B cell (primary cell): ENCODE measurements at regions not wholly inside any gene's neighbourhood (a gene's known extent, or its start where the extent isn't known, plus 50 kb on each side); places are given as distances from the start of the nearest gene placed in this dataset.
"Not testable (repeated sequence)": the region's sequence is repeated elsewhere in the genome, so short reads cannot be mapped to it uniquely, and the experiment has no call there.

Experiments
- ATAC-seq: fragments of 200-7000 bp; cut with Tn5 transposase; one replicate; pipeline ENCODE4 v1.10.0; 2021; ENCODE audit warnings: low read depth, mild to moderate bottlenecking, moderate number of reproducible peaks, moderate library complexity
- CTCF ChIA-PET: fragments of 350-600 bp; sonication (Branson Sonifier 250); formaldehyde crosslinking; loops from one replicate; lab custom pipeline; 2021; ENCODE audit warnings: antibody characterized with exemption, inconsistent platforms; lab: Charles Lee
- POLR2A ChIA-PET: fragments of 350-600 bp; sonication (Branson Sonifier 250); formaldehyde crosslinking; loops from one replicate; lab custom pipeline; 2021; ENCODE audit warnings: antibody characterized with exemption; lab: Charles Lee
- DNase-seq: peaks from one replicate; pipeline ENCODE4 v3.0.0; 2013
- H2AFZ ChIP-seq: 2 replicates; pipeline ENCODE4 v1.6.1; 2012; ENCODE audit warnings: mild to moderate bottlenecking, low read depth, low read length; ENCODE audit not compliant: insufficient read depth, poor library complexity, severe bottlenecking
- H3K27ac ChIP-seq, 2 donors: 1 replicate in 1 of 2; 2 replicates in 1 of 2; pipeline ENCODE4 v1.5.1; 2012 to 2013; ENCODE audit warnings: low read length in 2 of 2, mild to moderate bottlenecking in 2 of 2, moderate library complexity in 1 of 2
- H3K27me3 ChIP-seq, 4 experiments: fragments of 200-600 bp in 1 of 4; sonication (generic) in 1 of 4; replicated peaks in 1 of 4; 1 replicate in 2 of 4; 2 replicates in 2 of 4; pipeline versions ENCODE4 v1.6.1 to v1.7.0; 2013 to 2016; ENCODE audit warnings: low read length in 3 of 4, mild to moderate bottlenecking in 2 of 4, mixed read lengths in 1 of 4, moderate library complexity in 1 of 4; ENCODE audit not compliant: insufficient read depth in 4 of 4, control insufficient read depth in 3 of 4; ENCODE audit errors: control extremely low read depth in 1 of 4
- H3K36me3 ChIP-seq, 2 experiments: replicated peaks in 1 of 2; 1 replicate in 1 of 2; 2 replicates in 1 of 2; pipeline versions ENCODE4 v1.6.1 to v1.7.1; 2013; ENCODE audit warnings: low read length in 1 of 2; ENCODE audit not compliant: insufficient read depth in 2 of 2, control insufficient read depth in 1 of 2; ENCODE audit errors: control extremely low read depth in 1 of 2, extremely low read depth in 1 of 2
- H3K4me1 ChIP-seq, 2 donors: fragments of 200-600 bp in 1 of 2; sonication (generic) in 1 of 2; 1 replicate in 1 of 2; 2 replicates in 1 of 2; pipeline versions ENCODE4 v1.5.1 to v1.6.1; 2013 to 2017; ENCODE audit warnings: low read length in 2 of 2; ENCODE audit not compliant: control insufficient read depth in 2 of 2, insufficient read depth in 2 of 2
- H3K4me2 ChIP-seq: replicated peaks from 2 replicates; pipeline ENCODE3; 2012; ENCODE audit warnings: mild to moderate bottlenecking, low read depth, low read length; ENCODE audit not compliant: poor library complexity, severe bottlenecking
- H3K4me3 ChIP-seq, 5 experiments: fragments of 200-600 bp in 1 of 5; sonication (generic) in 1 of 5; 1 replicate in 3 of 5; 2 replicates in 2 of 5; pipeline versions ENCODE4 v1.5.1 to v1.7.0; 2011 to 2016; ENCODE audit warnings: low read length in 4 of 5, mild to moderate bottlenecking in 4 of 5, low read depth in 2 of 5, control low read depth in 1 of 5, moderate library complexity in 1 of 5; ENCODE audit not compliant: insufficient read depth in 1 of 5; ENCODE audit errors: control extremely low read depth in 1 of 5, extremely low read depth in 1 of 5
- H3K79me2 ChIP-seq: fragments of 200-600 bp; sonication (generic); one replicate; pipeline ENCODE4 v1.6.0; 2016; ENCODE audit warnings: low read length; ENCODE audit not compliant: control insufficient read depth, insufficient read depth
- H3K9ac ChIP-seq: fragments of 200-600 bp; sonication (generic); 2 replicates; pipeline ENCODE4 v1.6.1; 2017; ENCODE audit warnings: mild to moderate bottlenecking, low read length, moderate library complexity
- H3K9me3 ChIP-seq, 3 donors: one replicate each; pipeline versions ENCODE4 v1.6.1 to v1.7.1; 2013; ENCODE audit warnings: low read length in 2 of 3; ENCODE audit not compliant: control insufficient read depth in 2 of 3, insufficient read depth in 1 of 3; ENCODE audit errors: control extremely low read depth in 1 of 3
- H4K20me1 ChIP-seq: 2 replicates; pipeline ENCODE4 v1.6.0; 2012; ENCODE audit warnings: mild to moderate bottlenecking, low read length; ENCODE audit not compliant: insufficient read depth, control insufficient read depth, poor library complexity, severe bottlenecking
- H3K27ac Mint-ChIP-seq: one replicate; pipeline ENCODE4 v1.8.0; 2021; ENCODE audit warnings: mixed read lengths
- H3K27me3 Mint-ChIP-seq: one replicate; pipeline ENCODE4 v1.8.0; 2021; ENCODE audit warnings: mixed read lengths
- H3K4me1 Mint-ChIP-seq: one replicate; pipeline ENCODE4 v1.8.0; 2021; ENCODE audit warnings: mixed read lengths
- H3K4me3 Mint-ChIP-seq: one replicate; pipeline ENCODE4 v1.8.0; 2021; ENCODE audit warnings: mixed read lengths
- H3K9me3 Mint-ChIP-seq: one replicate; pipeline ENCODE4 v1.8.0; 2022; ENCODE audit warnings: mixed read lengths; ENCODE audit not compliant: insufficient read depth
- EZH2 ChIP-seq: IDR thresholded peaks from 2 replicates; pipeline ENCODE4 v1.6.1; 2012; ENCODE audit warnings: borderline replicate concordance, low read depth, mild to moderate bottlenecking, moderate library complexity, low read length; ENCODE audit not compliant: insufficient read depth, poor library complexity, severe bottlenecking
- WGBS: methylation state at CpG from one replicate; pipeline ENCODE4 v1.1.5; 2013; ENCODE audit warnings: missing lambda C conversion rate; ENCODE audit not compliant: insufficient coverage; 5-methylcytosine and 5-hydroxymethylcytosine counted together
- intact Hi-C: fragments of 100-400 bp; cut with micrococcal nuclease; formaldehyde crosslinking; loops from one replicate; pipeline ENCODE4 v1.10.0; 2022
- TF ChIP-seq, protein P1 (sequence below): fragments of 200-600 bp; IDR thresholded peaks from one replicate; pipeline ENCODE4 v1.8.0; 2022; ENCODE audit warnings: antibody characterized with exemption, mild to moderate bottlenecking

DNA sequence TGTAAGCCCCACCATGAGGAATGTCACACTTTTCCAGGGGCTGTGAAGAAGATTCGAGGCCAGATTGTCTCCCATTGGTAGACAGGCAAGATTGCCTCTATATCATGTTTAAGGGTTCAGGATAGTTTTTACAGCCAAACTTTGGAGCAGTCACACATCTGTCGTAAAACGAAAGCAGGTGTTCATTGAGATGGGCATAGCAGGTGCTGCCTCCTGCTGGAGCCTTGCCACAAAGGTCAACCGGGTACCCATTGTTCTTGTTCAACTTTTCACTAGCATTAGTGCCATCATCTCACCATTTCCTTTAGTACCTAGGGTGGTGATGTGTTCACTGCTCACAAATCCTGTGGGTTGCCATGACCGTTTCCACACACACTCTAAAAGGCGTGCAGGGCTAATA is 198.3 kb downstream of the HTR1B start:
- Mint-ChIP-seq H3K4me3 (no peak overlapping the region), H3K4me1 (no peaks in the 10 kb centered on the region), H3K9me3 (peaks cover 4% of the 10 kb centered on the region), H3K27me3 (no peaks in the 10 kb centered on the region), H3K27ac (no peak overlapping the region)
- H3K4me1 ChIP-seq = no peaks in the 10 kb centered on the region
- H3K4me2 ChIP-seq = no peak overlapping the region
- ATAC-seq = no peak
- ChIA-PET CTCF (no interaction called here), POLR2A (no interaction called here)
- H3K36me3 ChIP-seq = no peaks in the 10 kb centered on the region
- no peak for DNase-seq
- no peak for TF ChIP-seq EZH2
- TF ChIP-seq, protein P1, sequence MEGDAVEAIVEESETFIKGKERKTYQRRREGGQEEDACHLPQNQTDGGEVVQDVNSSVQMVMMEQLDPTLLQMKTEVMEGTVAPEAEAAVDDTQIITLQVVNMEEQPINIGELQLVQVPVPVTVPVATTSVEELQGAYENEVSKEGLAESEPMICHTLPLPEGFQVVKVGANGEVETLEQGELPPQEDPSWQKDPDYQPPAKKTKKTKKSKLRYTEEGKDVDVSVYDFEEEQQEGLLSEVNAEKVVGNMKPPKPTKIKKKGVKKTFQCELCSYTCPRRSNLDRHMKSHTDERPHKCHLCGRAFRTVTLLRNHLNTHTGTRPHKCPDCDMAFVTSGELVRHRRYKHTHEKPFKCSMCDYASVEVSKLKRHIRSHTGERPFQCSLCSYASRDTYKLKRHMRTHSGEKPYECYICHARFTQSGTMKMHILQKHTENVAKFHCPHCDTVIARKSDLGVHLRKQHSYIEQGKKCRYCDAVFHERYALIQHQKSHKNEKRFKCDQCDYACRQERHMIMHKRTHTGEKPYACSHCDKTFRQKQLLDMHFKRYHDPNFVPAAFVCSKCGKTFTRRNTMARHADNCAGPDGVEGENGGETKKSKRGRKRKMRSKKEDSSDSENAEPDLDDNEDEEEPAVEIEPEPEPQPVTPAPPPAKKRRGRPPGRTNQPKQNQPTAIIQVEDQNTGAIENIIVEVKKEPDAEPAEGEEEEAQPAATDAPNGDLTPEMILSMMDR = no peak
- H3K27me3 ChIP-seq = no peaks in the 10 kb centered on the region
- peaks cover 0 to 8% (median 0%) of the 10 kb centered on the region in 3 donors for H3K9me3 ChIP-seq
- H3K27ac ChIP-seq = no peak overlapping the region
- no peaks in the 10 kb centered on the region for H4K20me1 ChIP-seq
- no peak overlapping the region for H3K4me3 ChIP-seq
- intact Hi-C loops = no loop called here
- no peak overlapping the region for H2AFZ ChIP-seq
- WGBS = 72% methylated on average over 2 of the region's 6 CpGs
- no peaks in the 10 kb centered on the region for H3K79me2 ChIP-seq
- no peak overlapping the region for H3K9ac ChIP-seq

DNA sequence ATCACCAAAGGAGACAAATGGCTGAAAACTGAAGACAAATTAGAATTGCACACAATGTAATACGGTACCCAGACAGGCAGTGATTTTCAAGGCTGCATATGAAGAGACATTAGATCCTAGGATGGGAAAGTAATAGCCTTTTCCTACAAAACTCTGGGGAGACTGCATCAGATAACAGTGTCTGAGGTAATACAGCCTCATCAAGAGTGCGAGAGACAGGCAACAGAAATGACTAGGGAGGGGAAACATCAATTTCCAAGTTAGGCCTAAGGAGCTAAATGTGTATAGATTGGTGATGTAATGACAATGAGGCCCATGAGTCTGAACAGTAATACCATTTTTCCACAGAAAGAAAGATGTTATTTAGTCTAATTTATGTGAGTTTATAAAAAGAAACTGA is 200.3 kb downstream of the HTR1B start:
- POLR2A ChIA-PET = no interaction called here
- WGBS = no CpG with 5 or more reads among the region's 2 CpGs
- H3K4me3 Mint-ChIP-seq = no peak overlapping the region
- ATAC-seq = no peak
- Histone ChIP-seq H3K9me3 (peaks cover 0 to 13% (median 0%) of the 10 kb centered on the region in 3 donors), H3K4me3 (no peak overlapping the region), H3K27me3 (no peaks in the 10 kb centered on the region), H3K9ac (no peak overlapping the region), H4K20me1 (no peaks in the 10 kb centered on the region), H3K4me2 (no peak overlapping the region), H3K4me1 (no peaks in the 10 kb centered on the region), H3K36me3 (no peaks in the 10 kb centered on the region), H3K79me2 (no peaks in the 10 kb centered on the region), H2AFZ (no peak overlapping the region), H3K27ac (no peak overlapping the region)
- DNase-seq = no peak
- TF ChIP-seq, protein P1 = no peak
- no peak for TF ChIP-seq EZH2
- H3K27ac Mint-ChIP-seq = no peak overlapping the region
- CTCF ChIA-PET = no interaction called here
- no peaks in the 10 kb centered on the region for H3K27me3 Mint-ChIP-seq
- intact Hi-C loops = no loop called here
- no peaks in the 10 kb centered on the region for H3K4me1 Mint-ChIP-seq
- peaks cover 4% of the 10 kb centered on the region for H3K9me3 Mint-ChIP-seq

DNA sequence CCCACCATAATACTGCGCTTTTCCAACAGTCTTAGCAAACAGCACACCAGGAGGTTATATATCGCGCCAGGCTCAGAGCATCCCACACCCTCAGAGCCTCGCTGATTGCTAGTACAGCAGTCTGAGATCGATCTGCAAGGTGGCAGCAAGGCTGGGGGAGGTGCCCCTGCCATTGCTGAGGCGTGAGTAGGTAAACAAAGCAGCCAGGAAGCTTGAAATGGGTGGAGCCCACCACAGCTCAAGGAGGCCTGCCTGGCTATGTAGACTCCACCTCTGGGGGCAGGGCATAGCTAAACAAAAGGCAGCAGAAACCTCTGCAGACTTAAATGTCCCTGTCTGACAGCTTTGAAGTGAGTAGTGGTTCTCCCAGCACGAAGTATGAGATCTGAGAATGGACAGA is 211.5 kb downstream of the HTR1B start:
- intact Hi-C loops, H3K4me2 ChIP-seq, H3K27ac ChIP-seq, H3K36me3 ChIP-seq, DNase-seq, H3K79me2 ChIP-seq, H3K4me3 Mint-ChIP-seq, H3K27me3 Mint-ChIP-seq, ATAC-seq, H2AFZ ChIP-seq, CTCF ChIA-PET, H3K9ac ChIP-seq, H3K9me3 Mint-ChIP-seq, H3K27me3 ChIP-seq, H3K27ac Mint-ChIP-seq, H4K20me1 ChIP-seq, H3K4me1 Mint-ChIP-seq, H3K9me3 ChIP-seq, H3K4me3 ChIP-seq, POLR2A ChIA-PET, H3K4me1 ChIP-seq: not testable (repeated sequence)
- WGBS = 66% methylated on average over 7 of the region's 7 CpGs
